IMR-90 (cell line): ENCODE measurements at regions not wholly inside any gene's neighbourhood (a gene's known extent, or its start where the extent isn't known, plus 50 kb on each side); places are given as distances from the start of the nearest gene placed in this dataset.

ENCODE experiments used
- CEBPB ChIP-seq: IDR thresholded peaks from 2 replicates; pipeline ENCODE4 v1.6.1; 2012; ENCODE audit warnings: low read depth, low read length, improper control_type of control experiment
- CTCF ChIP-seq: conservative IDR thresholded peaks from 2 replicates; pipeline ENCODE4 v1.5.1; 2012; ENCODE audit warnings: mild to moderate bottlenecking, low read depth, low read length, improper control_type of control experiment
- ELK1 ChIP-seq: fragments of 150-350 bp; IDR thresholded peaks from 2 replicates; pipeline ENCODE4 v1.6.1; 2016; ENCODE audit warnings: low read depth, mild to moderate bottlenecking, low read length, moderate library complexity, borderline replicate concordance
- FOS ChIP-seq: fragments of 150-350 bp; IDR thresholded peaks from 2 replicates; pipeline ENCODE4 v1.6.1; 2016; ENCODE audit warnings: low read depth, low read length
- MXI1 ChIP-seq: IDR thresholded peaks from 2 replicates; pipeline ENCODE4 v1.6.1; 2012; ENCODE audit warnings: low read depth, mild to moderate bottlenecking, low read length, moderate library complexity, borderline replicate concordance
- POLR2A ChIP-seq: IDR thresholded peaks from 2 replicates; pipeline ENCODE4 v1.6.1; 2012; ENCODE audit warnings: mild to moderate bottlenecking, low read depth, low read length
- RAD21 ChIP-seq: IDR thresholded peaks from 2 replicates; pipeline ENCODE4 v1.6.1; 2012; ENCODE audit warnings: low read length, improper control_type of control experiment
- RCOR1 ChIP-seq: IDR thresholded peaks from 2 replicates; pipeline ENCODE4 v1.6.1; 2012; ENCODE audit warnings: mild to moderate bottlenecking, low read length, improper control_type of control experiment; ENCODE audit not compliant: insufficient replicate concordance
- RFX5 ChIP-seq: IDR thresholded peaks from 2 replicates; pipeline ENCODE4 v1.8.0; 2012; ENCODE audit warnings: low read depth, mild to moderate bottlenecking, low read length, moderate library complexity

DNA sequence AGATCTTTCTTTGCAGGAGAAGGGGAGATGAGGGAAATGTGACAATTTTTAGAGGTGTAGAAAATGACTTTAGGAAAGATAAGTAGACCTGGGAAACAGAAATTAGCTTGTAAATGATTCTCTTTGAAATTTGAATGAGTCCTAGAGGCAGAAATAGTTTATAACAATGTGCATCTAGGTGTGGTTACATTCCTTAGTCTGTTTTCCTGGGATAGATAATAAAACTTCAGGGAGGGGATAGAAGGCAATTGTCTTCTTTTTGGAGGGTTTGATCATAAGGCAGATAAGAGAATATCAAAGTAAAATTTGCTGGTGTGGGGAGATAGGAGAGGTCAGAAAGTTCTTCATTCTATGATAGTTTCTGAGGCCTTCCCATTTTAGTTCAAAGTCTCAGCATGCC, 1344.3 kb upstream of the LRRTM1 start:
- TF ChIP-seq CEBPB (no peak), CTCF (no peak), RFX5 (no peak), FOS (no peak), ELK1 (no peak), POLR2A (no peak), MXI1 (no peak), RAD21 (no peak), RCOR1 (no peak)
